HepG2 (cell line): ENCODE measurements at regions not wholly inside any gene's neighbourhood (a gene's known extent, or its start where the extent isn't known, plus 50 kb on each side); places are given as distances from the start of the nearest gene placed in this dataset.

Experiments used
- CBFB ChIP-seq: sonication (generic); formaldehyde crosslinking; IDR thresholded peaks from 2 replicates; pipeline ENCODE4 v1.4.0; 2020; ENCODE audit warnings: missing genetic modification reagents
- CTCF ChIP-seq: sonication (generic); formaldehyde crosslinking; IDR thresholded peaks from 2 replicates; pipeline ENCODE4 v1.5.0; 2020; ENCODE audit warnings: mild to moderate bottlenecking, missing genetic modification reagents, moderate library complexity
- KDM5A ChIP-seq: fragments of 200-600 bp; sonication (generic); IDR thresholded peaks from 2 replicates; pipeline ENCODE4 v1.7.0; 2018; ENCODE audit warnings: antibody characterized with exemption, mild to moderate bottlenecking, low read length, borderline replicate concordance
- MAFK ChIP-seq, 2 experiments: IDR thresholded peaks in 1 of 2; conservative IDR thresholded peaks in 1 of 2; 2 replicates each; pipeline ENCODE4 v1.6.1; 2011; ENCODE audit warnings: improper control_type of control experiment in 2 of 2, low read length in 2 of 2
- NR2F2 ChIP-seq: IDR thresholded peaks from 2 replicates; pipeline ENCODE4 v1.6.1; 2012; ENCODE audit warnings: low read depth, inconsistent platforms, borderline replicate concordance
- PRDM15 ChIP-seq: sonication (generic); formaldehyde crosslinking; IDR thresholded peaks from 2 replicates; pipeline ENCODE4 v1.4.0; 2020; ENCODE audit warnings: missing genetic modification reagents
- PRPF4 ChIP-seq: fragments of 200-400 bp; formaldehyde crosslinking; IDR thresholded peaks from 2 replicates; pipeline ENCODE4 v1.6.1; 2016; ENCODE audit warnings: low read length, low read depth; ENCODE audit not compliant: poor library complexity, severe bottlenecking
- RBM22 ChIP-seq: fragments of 200-400 bp; formaldehyde crosslinking; optimal IDR thresholded peaks from 2 replicates; pipeline ENCODE3; 2017; ENCODE audit warnings: mild to moderate bottlenecking, low read length, moderate library complexity
- SETDB1 ChIP-seq: sonication (generic); formaldehyde crosslinking; IDR thresholded peaks from 2 replicates; pipeline ENCODE4 v1.5.1; 2020; ENCODE audit warnings: missing genetic modification reagents, mild to moderate bottlenecking, borderline replicate concordance
- SUZ12 ChIP-seq: fragments of 150-350 bp; IDR thresholded peaks from 2 replicates; pipeline ENCODE4 v1.6.1; 2014; ENCODE audit warnings: low read depth, low read length
- TCF12 ChIP-seq, 2 experiments: fragments of 450-650 bp in 1 of 2; sonication (generic) in 1 of 2; formaldehyde crosslinking in 1 of 2; IDR thresholded peaks; 2 replicates each; pipeline versions ENCODE4 v1.6.1 to v1.8.0; 2017 to 2022; ENCODE audit warnings: antibody characterized with exemption in 1 of 2, mild to moderate bottlenecking in 1 of 2, missing genetic modification reagents in 1 of 2, moderate library complexity in 1 of 2
- ZNF607 ChIP-seq: sonication (generic); formaldehyde crosslinking; IDR thresholded peaks from 2 replicates; pipeline ENCODE4 v1.5.1; 2020; ENCODE audit warnings: missing genetic modification reagents, mild to moderate bottlenecking, borderline replicate concordance

DNA sequence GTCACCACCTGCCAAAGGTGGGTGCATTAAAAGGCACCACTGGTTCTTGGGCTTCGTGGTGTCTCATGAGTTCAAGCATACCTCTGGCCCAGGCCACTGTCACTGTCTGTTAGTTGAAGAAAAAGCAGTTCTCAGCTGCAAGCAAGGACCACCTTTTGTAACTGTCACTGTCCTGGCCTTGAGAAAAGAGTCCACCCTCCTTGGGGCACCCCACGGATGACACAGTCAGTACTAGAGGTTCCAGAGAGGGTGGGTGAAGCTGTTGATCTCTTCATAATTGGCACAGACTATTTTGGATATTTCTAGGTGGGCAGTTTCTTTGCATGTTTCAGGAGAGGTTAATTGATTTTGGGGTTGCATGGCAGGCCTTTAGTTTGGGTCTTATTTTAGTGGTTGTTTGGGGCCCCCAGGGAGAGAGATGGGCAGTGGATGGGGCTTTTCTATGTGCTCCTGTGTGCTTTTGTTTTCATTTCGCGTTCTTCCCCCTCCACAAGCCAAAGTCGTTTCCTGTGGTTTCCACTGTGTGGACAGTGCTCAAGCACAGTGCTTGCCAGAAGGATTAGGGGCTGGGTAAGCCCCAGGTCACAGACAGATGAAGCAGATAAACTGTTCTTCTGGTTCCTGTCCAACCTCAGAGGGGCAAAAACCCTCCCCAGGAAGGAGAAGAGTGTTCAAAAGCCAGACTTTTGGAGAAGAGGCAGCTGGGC, 156.2 kb upstream of the PPP1R2C start:
- TF ChIP-seq CTCF (CRISPR knock-in tag) (no peak), SETDB1 (CRISPR knock-in tag) (no peak), KDM5A (no peak), RBM22 (no peak), NR2F2 (no peak), CBFB (CRISPR knock-in tag) (no peak), MAFK (conservative IDR thresholded peaks at IDR 0.05 in 1 of 2, IDR thresholded peaks at IDR 0.05 in 1 of 2; ENCODE audit: low read length in 2 of 2) (no peak), PRPF4 (no peak), SUZ12 (no peak), ZNF607 (CRISPR knock-in tag) (no peak), TCF12 (IDR thresholded peaks at IDR 0.05) (no peak), TCF12 (CRISPR knock-in tag; IDR thresholded peaks at IDR 0.05) (no peak), PRDM15 (CRISPR knock-in tag) (no peak)
